Fibroblast of pulmonary artery (primary cell): ENCODE measurements at regions not wholly inside any gene's neighbourhood (a gene's known extent, or its start where the extent isn't known, plus 50 kb on each side); places are given as distances from the start of the nearest gene placed in this dataset.
"Not testable (repeated sequence)": the region's sequence is repeated elsewhere in the genome, so short reads cannot be mapped to it uniquely, and the experiment has no call there.

ENCODE experiments used
- DNase-seq: peaks from one replicate; pipeline ENCODE4 v3.0.0-alpha.2; 2010; ENCODE audit warnings: low read depth
- H3K4me3 ChIP-seq: replicated peaks from 2 replicates; pipeline ENCODE4 v1.5.1; 2011; ENCODE audit warnings: low read depth, mild to moderate bottlenecking, control low read depth, low read length, moderate library complexity
- CTCF ChIP-seq: IDR thresholded peaks from 2 replicates; pipeline ENCODE4 v1.5.1; 2011; ENCODE audit warnings: mild to moderate bottlenecking, control low read depth, low read length, inconsistent platforms; ENCODE audit errors: missing control alignments

- DNase-seq = no peak
- no peak for TF ChIP-seq CTCF
Observed at GRCh38 chr6:5876076-5876475, 130.6 kb downstream of the NRN1 start.

GRCh38 chr6:5873976-5874375 is 132.7 kb downstream of the NRN1 start:
- H3K4me3 ChIP-seq, DNase-seq: not testable (repeated sequence)

More at GRCh38 chr6:5876076-5876475, 130.6 kb downstream of the NRN1 start:
- H3K4me3 ChIP-seq = no peak overlapping the region

- H3K4me3 ChIP-seq = no peak overlapping the region
- no peak for TF ChIP-seq CTCF
Observed at GRCh38 chr6:5871296-5871695, 135.4 kb downstream of the NRN1 start.

GRCh38 chr6:5869676-5870075 is 137.0 kb downstream of the NRN1 start:
- no peak for DNase-seq
- no peak overlapping the region for H3K4me3 ChIP-seq
- TF ChIP-seq CTCF = no peak

More at GRCh38 chr6:5871296-5871695, 135.4 kb downstream of the NRN1 start:
- no peak for DNase-seq

GRCh38 chr6:5869261-5869660 is 137.5 kb downstream of the NRN1 start:
- no peak for DNase-seq
- H3K4me3 ChIP-seq = no peak overlapping the region
- TF ChIP-seq CTCF = no peak

GRCh38 chr6:5866547-5867051 is 140.1 kb downstream of the NRN1 start:
- DNase-seq = peak; percentile 4
- H3K4me3 ChIP-seq = no peak overlapping the region
- no peak for TF ChIP-seq CTCF

- no peak for DNase-seq
- TF ChIP-seq CTCF = no peak
- H3K4me3 ChIP-seq = no peak overlapping the region
Observed at GRCh38 chr6:5865506-5866031, 141.2 kb downstream of the NRN1 start.

- no peak for TF ChIP-seq CTCF
- no peak for DNase-seq
- no peak overlapping the region for H3K4me3 ChIP-seq
Observed at GRCh38 chr6:5860849-5861248, 145.9 kb downstream of the NRN1 start.
